ENCODE measurements at regions not wholly inside any gene's neighbourhood (a gene's known extent, or its start where the extent isn't known, plus 50 kb on each side); places are given as distances from the start of the nearest gene placed in this dataset.
A peak's percentile ranks its signal among the peaks of the same experiment; 100 is the strongest.

DNA sequence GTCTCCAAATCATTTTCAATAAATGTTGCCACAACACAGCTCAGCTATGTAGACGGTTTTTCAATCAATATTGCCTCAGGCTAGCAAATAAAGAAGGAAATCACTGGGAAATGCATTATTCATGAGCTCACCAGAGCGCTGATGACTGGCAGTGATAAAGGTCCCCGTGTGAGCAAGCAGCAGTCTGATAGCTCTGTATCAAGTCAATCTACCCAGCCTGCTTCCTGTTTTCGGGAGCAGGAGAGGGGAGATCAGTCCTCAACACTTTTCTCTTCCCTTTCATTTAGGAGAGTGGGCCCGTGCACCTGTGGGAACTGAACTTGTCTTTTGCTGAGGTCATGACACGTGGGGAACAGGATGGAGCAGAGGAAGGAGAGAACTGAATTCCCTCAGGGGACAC is 253.9 kb upstream of the SIX2 start:
- no peak overlapping the region for H3K27ac ChIP-seq (ENCODE audit: low read length)
- H3K36me3 ChIP-seq (ENCODE audit: insufficient read depth, low read length) = no peaks in the 10 kb centered on the region
- no peaks in the 10 kb centered on the region for H4K20me1 ChIP-seq (ENCODE audit: insufficient read depth)
- no peaks in the 10 kb centered on the region for H3K9me3 ChIP-seq (ENCODE audit: low read length)
- H3K27me3 ChIP-seq (ENCODE audit: insufficient read depth, low read depth, low read length) = no peaks in the 10 kb centered on the region
- H3K9me2 ChIP-seq (ENCODE audit: insufficient read depth, low read length) = no peaks in the 10 kb centered on the region
- H3K4me2 ChIP-seq (ENCODE audit: low read length) = no peak overlapping the region
- no peak overlapping the region for H2AFZ ChIP-seq (ENCODE audit: low read depth, low read length)
- TF ChIP-seq POLR2AphosphoS5 (IDR thresholded peaks at IDR 0.05) = peak; percentile 59
- no peak for TF ChIP-seq SMC3 (conservative IDR thresholded peaks at IDR 0.05; ENCODE audit: poor library complexity)
- peak; percentile 29 for TF ChIP-seq EP300 (conservative IDR thresholded peaks at IDR 0.05; ENCODE audit: poor library complexity, severe bottlenecking)
- no peak overlapping the region for H3K4me3 ChIP-seq (ENCODE audit: low read length)
- H3K79me2 ChIP-seq (replicated peaks; ENCODE audit: insufficient read depth, low read length) = no peaks in the 10 kb centered on the region
- no peaks in the 10 kb centered on the region for H3F3A ChIP-seq (ENCODE audit: insufficient read depth, low read length, poor library complexity, severe bottlenecking)
- no peak overlapping the region for H3K9ac ChIP-seq (ENCODE audit: low read length)

DNA sequence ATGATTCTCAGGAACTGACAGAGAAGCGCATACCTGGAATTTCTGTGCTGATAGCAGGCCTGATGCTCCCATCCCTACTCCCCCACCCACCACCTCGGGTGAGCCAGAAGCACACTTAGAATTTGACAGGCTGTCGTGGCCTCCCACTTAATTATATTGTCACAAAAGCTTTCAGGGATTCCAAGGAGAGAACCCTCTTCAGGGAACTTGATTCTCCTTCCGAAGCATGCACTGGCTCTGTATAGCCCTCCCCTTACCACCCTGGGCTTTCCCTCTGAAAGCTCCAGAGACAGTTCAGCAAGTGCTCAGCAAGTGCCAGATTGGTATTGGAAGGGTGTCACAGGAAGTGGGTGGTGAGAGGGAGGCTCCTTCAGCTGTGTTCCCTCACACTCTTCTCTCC is 252.5 kb upstream of the SIX2 start:
- H3K79me2 ChIP-seq (replicated peaks; ENCODE audit: insufficient read depth, low read length) = no peaks in the 10 kb centered on the region
- H3K27me3 ChIP-seq (ENCODE audit: insufficient read depth, low read depth, low read length) = no peaks in the 10 kb centered on the region
- peak overlapping the region; percentile 31 for H3K4me3 ChIP-seq (ENCODE audit: low read length)
- H3K9me3 ChIP-seq (ENCODE audit: low read length) = no peaks in the 10 kb centered on the region
- no peak overlapping the region for H2AFZ ChIP-seq (ENCODE audit: low read depth, low read length)
- no peak overlapping the region for H3K9ac ChIP-seq (ENCODE audit: low read length)
- H4K20me1 ChIP-seq (ENCODE audit: insufficient read depth) = no peaks in the 10 kb centered on the region
- no peaks in the 10 kb centered on the region for H3K36me3 ChIP-seq (ENCODE audit: insufficient read depth, low read length)
- H3K9me2 ChIP-seq (ENCODE audit: insufficient read depth, low read length) = no peaks in the 10 kb centered on the region
- H3K27ac ChIP-seq (ENCODE audit: low read length) = no peak overlapping the region
- H3F3A ChIP-seq (ENCODE audit: insufficient read depth, low read length, poor library complexity, severe bottlenecking) = no peaks in the 10 kb centered on the region
- no peak overlapping the region for H3K4me2 ChIP-seq (ENCODE audit: low read length)
- no peak for TF ChIP-seq RAD21 (conservative IDR thresholded peaks at IDR 0.05)
- TF ChIP-seq, protein P1, sequence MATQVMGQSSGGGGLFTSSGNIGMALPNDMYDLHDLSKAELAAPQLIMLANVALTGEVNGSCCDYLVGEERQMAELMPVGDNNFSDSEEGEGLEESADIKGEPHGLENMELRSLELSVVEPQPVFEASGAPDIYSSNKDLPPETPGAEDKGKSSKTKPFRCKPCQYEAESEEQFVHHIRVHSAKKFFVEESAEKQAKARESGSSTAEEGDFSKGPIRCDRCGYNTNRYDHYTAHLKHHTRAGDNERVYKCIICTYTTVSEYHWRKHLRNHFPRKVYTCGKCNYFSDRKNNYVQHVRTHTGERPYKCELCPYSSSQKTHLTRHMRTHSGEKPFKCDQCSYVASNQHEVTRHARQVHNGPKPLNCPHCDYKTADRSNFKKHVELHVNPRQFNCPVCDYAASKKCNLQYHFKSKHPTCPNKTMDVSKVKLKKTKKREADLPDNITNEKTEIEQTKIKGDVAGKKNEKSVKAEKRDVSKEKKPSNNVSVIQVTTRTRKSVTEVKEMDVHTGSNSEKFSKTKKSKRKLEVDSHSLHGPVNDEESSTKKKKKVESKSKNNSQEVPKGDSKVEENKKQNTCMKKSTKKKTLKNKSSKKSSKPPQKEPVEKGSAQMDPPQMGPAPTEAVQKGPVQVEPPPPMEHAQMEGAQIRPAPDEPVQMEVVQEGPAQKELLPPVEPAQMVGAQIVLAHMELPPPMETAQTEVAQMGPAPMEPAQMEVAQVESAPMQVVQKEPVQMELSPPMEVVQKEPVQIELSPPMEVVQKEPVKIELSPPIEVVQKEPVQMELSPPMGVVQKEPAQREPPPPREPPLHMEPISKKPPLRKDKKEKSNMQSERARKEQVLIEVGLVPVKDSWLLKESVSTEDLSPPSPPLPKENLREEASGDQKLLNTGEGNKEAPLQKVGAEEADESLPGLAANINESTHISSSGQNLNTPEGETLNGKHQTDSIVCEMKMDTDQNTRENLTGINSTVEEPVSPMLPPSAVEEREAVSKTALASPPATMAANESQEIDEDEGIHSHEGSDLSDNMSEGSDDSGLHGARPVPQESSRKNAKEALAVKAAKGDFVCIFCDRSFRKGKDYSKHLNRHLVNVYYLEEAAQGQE (IDR thresholded peaks at IDR 0.05; ENCODE audit: borderline replicate concordance) = peak; percentile 71
- TF ChIP-seq, protein P2, sequence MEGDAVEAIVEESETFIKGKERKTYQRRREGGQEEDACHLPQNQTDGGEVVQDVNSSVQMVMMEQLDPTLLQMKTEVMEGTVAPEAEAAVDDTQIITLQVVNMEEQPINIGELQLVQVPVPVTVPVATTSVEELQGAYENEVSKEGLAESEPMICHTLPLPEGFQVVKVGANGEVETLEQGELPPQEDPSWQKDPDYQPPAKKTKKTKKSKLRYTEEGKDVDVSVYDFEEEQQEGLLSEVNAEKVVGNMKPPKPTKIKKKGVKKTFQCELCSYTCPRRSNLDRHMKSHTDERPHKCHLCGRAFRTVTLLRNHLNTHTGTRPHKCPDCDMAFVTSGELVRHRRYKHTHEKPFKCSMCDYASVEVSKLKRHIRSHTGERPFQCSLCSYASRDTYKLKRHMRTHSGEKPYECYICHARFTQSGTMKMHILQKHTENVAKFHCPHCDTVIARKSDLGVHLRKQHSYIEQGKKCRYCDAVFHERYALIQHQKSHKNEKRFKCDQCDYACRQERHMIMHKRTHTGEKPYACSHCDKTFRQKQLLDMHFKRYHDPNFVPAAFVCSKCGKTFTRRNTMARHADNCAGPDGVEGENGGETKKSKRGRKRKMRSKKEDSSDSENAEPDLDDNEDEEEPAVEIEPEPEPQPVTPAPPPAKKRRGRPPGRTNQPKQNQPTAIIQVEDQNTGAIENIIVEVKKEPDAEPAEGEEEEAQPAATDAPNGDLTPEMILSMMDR (IDR thresholded peaks at IDR 0.05; ENCODE audit: poor library complexity, severe bottlenecking) = no peak
- TF ChIP-seq EZH2 (IDR thresholded peaks at IDR 0.05; ENCODE audit: borderline replicate concordance, insufficient read depth, low read length, poor library complexity, severe bottlenecking) = no peak
- no peak for TF ChIP-seq TAF1 (IDR thresholded peaks at IDR 0.05; ENCODE audit: low read depth)
- no peak for TF ChIP-seq POLR2AphosphoS5 (IDR thresholded peaks at IDR 0.05)
- no peak for TF ChIP-seq SMC3 (conservative IDR thresholded peaks at IDR 0.05; ENCODE audit: poor library complexity)

DNA sequence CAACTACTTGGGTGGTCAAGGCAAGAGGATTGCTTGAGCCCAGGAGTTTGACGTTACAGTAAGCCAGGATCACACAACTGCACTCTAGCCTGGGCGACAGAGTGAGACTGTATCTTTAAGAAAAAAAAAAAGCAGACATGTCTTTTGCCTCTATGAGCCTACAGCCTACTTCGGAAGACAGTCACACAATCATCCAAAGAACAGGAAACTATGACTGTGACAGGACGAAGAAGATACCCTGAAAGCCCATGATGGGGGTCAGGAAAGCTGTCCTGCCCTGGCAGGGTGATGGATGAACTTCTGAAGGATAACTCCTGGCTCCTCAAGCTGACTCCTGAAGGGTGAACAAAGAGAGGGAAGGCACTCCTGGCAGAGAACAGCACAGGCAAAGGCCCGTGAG is 251.7 kb upstream of the SIX2 start:
- no peaks in the 10 kb centered on the region for H4K20me1 ChIP-seq (ENCODE audit: insufficient read depth)
- TF ChIP-seq SMC3 (conservative IDR thresholded peaks at IDR 0.05; ENCODE audit: poor library complexity) (no peak), POLR2AphosphoS5 (IDR thresholded peaks at IDR 0.05) (no peak), MXI1 (conservative IDR thresholded peaks at IDR 0.05; ENCODE audit: poor library complexity, severe bottlenecking) (no peak)
- TF ChIP-seq, protein P2 (IDR thresholded peaks at IDR 0.05; ENCODE audit: poor library complexity, severe bottlenecking) = no peak
- H3K79me2 ChIP-seq (replicated peaks; ENCODE audit: insufficient read depth, low read length) = no peaks in the 10 kb centered on the region
- H2AFZ ChIP-seq (ENCODE audit: low read depth, low read length) = no peak overlapping the region
- no peaks in the 10 kb centered on the region for H3K27me3 ChIP-seq (ENCODE audit: insufficient read depth, low read depth, low read length)
- no peaks in the 10 kb centered on the region for H3F3A ChIP-seq (ENCODE audit: insufficient read depth, low read length, poor library complexity, severe bottlenecking)
- H3K4me3 ChIP-seq (ENCODE audit: low read length) = no peak overlapping the region
- H3K27ac ChIP-seq (ENCODE audit: low read length) = no peak overlapping the region
- H3K9me3 ChIP-seq (ENCODE audit: low read length) = no peaks in the 10 kb centered on the region
- H3K9me2 ChIP-seq (ENCODE audit: insufficient read depth, low read length) = no peaks in the 10 kb centered on the region
- H3K9ac ChIP-seq (ENCODE audit: low read length) = no peak overlapping the region
- H3K36me3 ChIP-seq (ENCODE audit: insufficient read depth, low read length) = no peaks in the 10 kb centered on the region
- H3K4me2 ChIP-seq (ENCODE audit: low read length) = no peak overlapping the region
